Loucy (cell line): ENCODE measurements at regions not wholly inside any gene's neighbourhood (a gene's known extent, or its start where the extent isn't known, plus 50 kb on each side); places are given as distances from the start of the nearest gene placed in this dataset.
A peak's percentile ranks its signal among the peaks of the same experiment; 100 is the strongest.

Experiments
- H2AFZ ChIP-seq: fragments of 200-600 bp; sonication (generic); 2 replicates; pipeline ENCODE4 v1.6.0; 2016; ENCODE audit warnings: antibody characterized with exemption, mild to moderate bottlenecking, low read length, moderate library complexity
- H3F3A ChIP-seq: fragments of 200-600 bp; 2 replicates; pipeline ENCODE4 v1.6.0; 2016; ENCODE audit warnings: antibody characterized with exemption, low read depth, mild to moderate bottlenecking
- H3K27me3 ChIP-seq: fragments of 200-600 bp; sonication (generic); 2 replicates; pipeline ENCODE4 v1.6.1; 2014; ENCODE audit warnings: low read length, mild to moderate bottlenecking; ENCODE audit not compliant: insufficient read depth, poor library complexity, severe bottlenecking
- H3K36me3 ChIP-seq: fragments of 200-600 bp; sonication (generic); 2 replicates; pipeline ENCODE4 v1.6.1; 2016; ENCODE audit warnings: low read length; ENCODE audit not compliant: insufficient read depth
- H3K4me1 ChIP-seq: fragments of 200-600 bp; sonication (generic); 2 replicates; pipeline ENCODE4 v1.5.1; 2014; ENCODE audit warnings: low read length, mild to moderate bottlenecking; ENCODE audit not compliant: insufficient read depth, poor library complexity, severe bottlenecking
- H3K4me2 ChIP-seq: fragments of 200-600 bp; sonication (generic); 2 replicates; pipeline ENCODE4 v1.6.0; 2014; ENCODE audit warnings: antibody characterized with exemption, low read length, low read depth, mild to moderate bottlenecking; ENCODE audit not compliant: poor library complexity, severe bottlenecking
- H3K4me3 ChIP-seq: fragments of 200-600 bp; sonication (generic); 2 replicates; pipeline ENCODE4 v1.5.1; 2014; ENCODE audit warnings: low read length, mild to moderate bottlenecking, mixed read lengths; ENCODE audit not compliant: poor library complexity, severe bottlenecking
- H3K79me2 ChIP-seq: fragments of 200-600 bp; sonication (generic); 2 replicates; pipeline ENCODE4 v1.6.1; 2014; ENCODE audit warnings: low read length; ENCODE audit not compliant: insufficient read depth
- H3K9ac ChIP-seq: fragments of 200-600 bp; sonication (generic); 2 replicates; pipeline ENCODE4 v1.6.0; 2014; ENCODE audit warnings: mild to moderate bottlenecking, low read depth, low read length, moderate library complexity; ENCODE audit not compliant: poor library complexity, severe bottlenecking
- H3K9me2 ChIP-seq: fragments of 200-600 bp; sonication (generic); replicated peaks from 2 replicates; pipeline ENCODE4 v1.6.1; 2016; ENCODE audit warnings: low read depth, low read length, mixed read lengths
- H3K9me3 ChIP-seq: fragments of 200-600 bp; sonication (generic); 2 replicates; pipeline ENCODE4 v1.6.1; 2014; ENCODE audit warnings: mild to moderate bottlenecking, antibody characterized with exemption, low read length, low read depth; ENCODE audit not compliant: insufficient read depth
- H4K20me1 ChIP-seq: fragments of 200-600 bp; sonication (generic); 2 replicates; pipeline ENCODE4 v1.6.0; 2014; ENCODE audit warnings: antibody characterized with exemption, low read length, mild to moderate bottlenecking; ENCODE audit not compliant: insufficient read depth, poor library complexity, severe bottlenecking
- EZH2phosphoT487 ChIP-seq: fragments of 200-600 bp; IDR thresholded peaks from 2 replicates; pipeline ENCODE4 v1.6.1; 2018; ENCODE audit warnings: antibody characterized with exemption, mild to moderate bottlenecking, moderate library complexity, borderline replicate concordance
- TF ChIP-seq, protein P1 (sequence below): fragments of 200-600 bp; sonication (generic); conservative IDR thresholded peaks from 2 replicates; pipeline ENCODE4 v1.5.1; 2014; ENCODE audit warnings: mild to moderate bottlenecking, antibody characterized with exemption, low read length

DNA sequence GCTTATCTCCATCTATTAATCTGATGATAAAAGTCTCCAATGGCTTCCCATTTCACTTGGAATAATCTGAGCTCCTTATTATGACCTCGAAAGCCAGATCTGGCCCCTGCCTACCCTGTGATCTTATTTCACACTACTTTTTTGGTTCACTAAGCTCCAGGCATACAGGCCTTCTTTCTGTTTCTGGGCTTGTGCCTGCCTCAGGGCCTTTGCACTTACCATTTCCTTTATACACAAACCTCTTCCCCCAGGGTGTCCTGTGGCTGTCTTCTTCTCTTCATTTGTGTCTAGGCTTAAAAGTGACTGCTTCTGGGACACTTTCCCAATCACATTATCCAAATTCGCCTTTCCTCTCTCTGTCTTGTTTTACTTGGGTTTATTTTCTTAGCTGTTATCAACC is 478.8 kb downstream of the LRIG3 start:
- H3K27me3 ChIP-seq: no peaks in the 10 kb centered on the region
- H3K9me2 ChIP-seq: no peaks in the 10 kb centered on the region
- no peaks in the 10 kb centered on the region for H3K79me2 ChIP-seq
- no peaks in the 10 kb centered on the region for H3K9me3 ChIP-seq
- no peak overlapping the region for H3K4me2 ChIP-seq
- H3K9ac ChIP-seq: no peak overlapping the region
- H3K4me1 ChIP-seq: no peaks in the 10 kb centered on the region
- no peaks in the 10 kb centered on the region for H3K36me3 ChIP-seq
- no peaks in the 10 kb centered on the region for H3F3A ChIP-seq
- H4K20me1 ChIP-seq: no peaks in the 10 kb centered on the region
- no peak overlapping the region for H2AFZ ChIP-seq
- no peak overlapping the region for H3K4me3 ChIP-seq
- TF ChIP-seq, protein P1, sequence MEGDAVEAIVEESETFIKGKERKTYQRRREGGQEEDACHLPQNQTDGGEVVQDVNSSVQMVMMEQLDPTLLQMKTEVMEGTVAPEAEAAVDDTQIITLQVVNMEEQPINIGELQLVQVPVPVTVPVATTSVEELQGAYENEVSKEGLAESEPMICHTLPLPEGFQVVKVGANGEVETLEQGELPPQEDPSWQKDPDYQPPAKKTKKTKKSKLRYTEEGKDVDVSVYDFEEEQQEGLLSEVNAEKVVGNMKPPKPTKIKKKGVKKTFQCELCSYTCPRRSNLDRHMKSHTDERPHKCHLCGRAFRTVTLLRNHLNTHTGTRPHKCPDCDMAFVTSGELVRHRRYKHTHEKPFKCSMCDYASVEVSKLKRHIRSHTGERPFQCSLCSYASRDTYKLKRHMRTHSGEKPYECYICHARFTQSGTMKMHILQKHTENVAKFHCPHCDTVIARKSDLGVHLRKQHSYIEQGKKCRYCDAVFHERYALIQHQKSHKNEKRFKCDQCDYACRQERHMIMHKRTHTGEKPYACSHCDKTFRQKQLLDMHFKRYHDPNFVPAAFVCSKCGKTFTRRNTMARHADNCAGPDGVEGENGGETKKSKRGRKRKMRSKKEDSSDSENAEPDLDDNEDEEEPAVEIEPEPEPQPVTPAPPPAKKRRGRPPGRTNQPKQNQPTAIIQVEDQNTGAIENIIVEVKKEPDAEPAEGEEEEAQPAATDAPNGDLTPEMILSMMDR: no peak
- TF ChIP-seq EZH2phosphoT487: no peak

DNA sequence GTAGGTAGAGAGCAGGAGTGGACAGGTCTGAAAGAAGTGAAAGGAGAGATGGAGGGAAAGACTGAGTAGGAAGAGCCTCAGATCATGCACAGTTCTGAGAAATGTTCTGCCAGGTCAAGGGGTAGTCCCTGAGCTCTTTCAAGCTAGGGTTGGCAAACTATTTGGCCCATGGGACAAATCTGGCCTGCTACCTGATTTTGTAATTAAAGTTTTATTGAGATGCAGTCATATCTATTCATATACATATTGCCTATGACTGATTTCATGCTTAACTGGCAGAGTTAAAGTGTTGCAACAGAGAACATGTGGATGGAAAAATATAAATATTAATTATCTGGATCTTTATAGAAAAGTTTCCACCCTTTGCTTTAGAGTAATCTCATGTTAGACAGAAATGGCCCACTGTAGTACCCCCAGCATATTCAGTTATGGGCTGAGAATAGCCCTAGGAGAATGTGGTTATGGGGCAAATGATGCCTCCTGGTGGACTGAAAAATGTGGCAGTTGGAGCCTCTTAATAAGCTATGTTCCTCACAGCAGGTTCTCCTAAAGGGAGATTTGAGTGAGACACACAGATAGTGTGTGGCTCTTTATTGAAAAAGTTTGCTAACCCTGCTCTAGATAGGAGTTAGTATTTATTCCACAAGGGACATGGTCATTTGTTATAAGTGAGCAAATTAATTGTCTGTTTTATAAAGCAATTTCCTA is 476.9 kb downstream of the LRIG3 start:
- H3K9ac ChIP-seq: no peak overlapping the region
- no peak overlapping the region for H2AFZ ChIP-seq
- no peaks in the 10 kb centered on the region for H3K4me1 ChIP-seq
- H4K20me1 ChIP-seq: no peaks in the 10 kb centered on the region
- no peaks in the 10 kb centered on the region for H3K27me3 ChIP-seq
- no peaks in the 10 kb centered on the region for H3F3A ChIP-seq
- H3K9me3 ChIP-seq: no peaks in the 10 kb centered on the region
- no peaks in the 10 kb centered on the region for H3K9me2 ChIP-seq
- TF ChIP-seq EZH2phosphoT487: no peak
- TF ChIP-seq, protein P1: peak; percentile 70
- H3K4me2 ChIP-seq: no peak overlapping the region
- no peaks in the 10 kb centered on the region for H3K36me3 ChIP-seq
- H3K4me3 ChIP-seq: no peak overlapping the region
- H3K79me2 ChIP-seq: no peaks in the 10 kb centered on the region

DNA sequence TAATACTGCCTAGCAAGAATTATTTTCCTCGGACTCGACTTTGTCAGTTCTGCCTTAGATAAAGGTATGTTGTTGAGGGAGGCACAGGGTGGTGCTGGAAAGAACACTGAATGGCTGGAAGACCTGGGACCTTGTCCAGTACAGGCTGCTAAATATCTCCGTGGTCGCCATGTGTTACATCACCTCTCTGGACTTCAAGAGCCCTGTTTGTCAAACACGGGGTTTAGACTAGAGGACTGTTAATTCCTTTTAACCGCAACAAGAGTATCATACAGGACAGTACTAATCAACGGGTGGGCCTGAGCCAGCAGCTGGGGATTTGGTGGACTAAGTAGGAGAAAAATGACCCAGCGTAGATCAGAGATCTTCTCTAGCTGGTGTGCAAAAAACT is 476.3 kb downstream of the LRIG3 start:
- no peaks in the 10 kb centered on the region for H3K79me2 ChIP-seq
- H3K27me3 ChIP-seq: no peaks in the 10 kb centered on the region
- no peaks in the 10 kb centered on the region for H3K9me2 ChIP-seq
- TF ChIP-seq EZH2phosphoT487: no peak
- TF ChIP-seq, protein P1: no peak
- no peak overlapping the region for H3K4me2 ChIP-seq
- no peaks in the 10 kb centered on the region for H3K36me3 ChIP-seq
- H3K4me1 ChIP-seq: no peaks in the 10 kb centered on the region
- no peaks in the 10 kb centered on the region for H3K9me3 ChIP-seq
- H4K20me1 ChIP-seq: no peaks in the 10 kb centered on the region
- H3K4me3 ChIP-seq: no peak overlapping the region
- no peak overlapping the region for H2AFZ ChIP-seq
- H3F3A ChIP-seq: no peaks in the 10 kb centered on the region
- H3K9ac ChIP-seq: no peak overlapping the region
